ENCODE measurements at regions not wholly inside any gene's neighbourhood (a gene's known extent, or its start where the extent isn't known, plus 50 kb on each side); places are given as distances from the start of the nearest gene placed in this dataset.
"Not testable (repeated sequence)": the region's sequence is repeated elsewhere in the genome, so short reads cannot be mapped to it uniquely, and the experiment has no call there.

- no peak overlapping the region for H3K27ac Mint-ChIP-seq
- peaks cover 3% of the 10 kb centered on the region for H3K36me3 Mint-ChIP-seq (ENCODE audit: insufficient read depth)
- H3K4me1 Mint-ChIP-seq (ENCODE audit: low read depth), result no peaks in the 10 kb centered on the region
- peaks cover 24% of the 10 kb centered on the region for H3K9me3 Mint-ChIP-seq (ENCODE audit: low read depth)
- TF ChIP-seq, protein P1, sequence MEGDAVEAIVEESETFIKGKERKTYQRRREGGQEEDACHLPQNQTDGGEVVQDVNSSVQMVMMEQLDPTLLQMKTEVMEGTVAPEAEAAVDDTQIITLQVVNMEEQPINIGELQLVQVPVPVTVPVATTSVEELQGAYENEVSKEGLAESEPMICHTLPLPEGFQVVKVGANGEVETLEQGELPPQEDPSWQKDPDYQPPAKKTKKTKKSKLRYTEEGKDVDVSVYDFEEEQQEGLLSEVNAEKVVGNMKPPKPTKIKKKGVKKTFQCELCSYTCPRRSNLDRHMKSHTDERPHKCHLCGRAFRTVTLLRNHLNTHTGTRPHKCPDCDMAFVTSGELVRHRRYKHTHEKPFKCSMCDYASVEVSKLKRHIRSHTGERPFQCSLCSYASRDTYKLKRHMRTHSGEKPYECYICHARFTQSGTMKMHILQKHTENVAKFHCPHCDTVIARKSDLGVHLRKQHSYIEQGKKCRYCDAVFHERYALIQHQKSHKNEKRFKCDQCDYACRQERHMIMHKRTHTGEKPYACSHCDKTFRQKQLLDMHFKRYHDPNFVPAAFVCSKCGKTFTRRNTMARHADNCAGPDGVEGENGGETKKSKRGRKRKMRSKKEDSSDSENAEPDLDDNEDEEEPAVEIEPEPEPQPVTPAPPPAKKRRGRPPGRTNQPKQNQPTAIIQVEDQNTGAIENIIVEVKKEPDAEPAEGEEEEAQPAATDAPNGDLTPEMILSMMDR (IDR thresholded peaks at IDR 0.05; ENCODE audit: unreplicated experiment), result no peak
- DNase-seq (ENCODE audit: low spot score, unreplicated experiment), result no peak
- no peaks in the 10 kb centered on the region for H3K27me3 Mint-ChIP-seq
- H3K4me3 Mint-ChIP-seq (ENCODE audit: low read depth), result no peak overlapping the region
Observed at GRCh38 chr13:66237411-66238062, 992.6 kb downstream of the PCDH9 start.

DNA sequence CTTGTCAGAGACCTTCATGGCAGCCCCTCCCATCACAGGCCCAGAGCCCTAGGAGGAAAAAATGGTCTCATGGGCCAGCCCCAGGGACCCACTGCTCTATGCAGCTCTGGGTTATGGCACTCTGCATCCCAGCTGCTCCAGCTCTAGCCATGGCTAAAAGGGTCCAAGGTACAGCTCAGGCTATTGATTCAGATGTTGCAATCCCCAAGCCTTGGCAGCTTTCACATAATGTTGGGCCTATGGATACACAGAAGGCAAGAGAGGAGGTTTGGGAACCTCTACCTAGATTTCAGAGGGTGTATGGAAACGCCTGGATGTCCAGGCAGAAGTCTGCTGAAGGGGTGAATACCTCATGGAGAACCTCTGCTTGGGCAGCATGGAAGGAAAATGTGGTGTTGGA lies 996.0 kb downstream of the PCDH9 start:
- H3K4me1 Mint-ChIP-seq (ENCODE audit: low read depth), result no peaks in the 10 kb centered on the region
- H3K4me3 Mint-ChIP-seq (ENCODE audit: low read depth), result no peak overlapping the region
- H3K27me3 Mint-ChIP-seq, result no peaks in the 10 kb centered on the region
- no peak overlapping the region for H3K27ac Mint-ChIP-seq
- peaks cover 3% of the 10 kb centered on the region for H3K36me3 Mint-ChIP-seq (ENCODE audit: insufficient read depth)
- DNase-seq (ENCODE audit: low spot score, unreplicated experiment), result no peak
- TF ChIP-seq, protein P1 (IDR thresholded peaks at IDR 0.05; ENCODE audit: unreplicated experiment), result no peak
- H3K9me3 Mint-ChIP-seq (ENCODE audit: low read depth), result peaks cover 24% of the 10 kb centered on the region

DNA sequence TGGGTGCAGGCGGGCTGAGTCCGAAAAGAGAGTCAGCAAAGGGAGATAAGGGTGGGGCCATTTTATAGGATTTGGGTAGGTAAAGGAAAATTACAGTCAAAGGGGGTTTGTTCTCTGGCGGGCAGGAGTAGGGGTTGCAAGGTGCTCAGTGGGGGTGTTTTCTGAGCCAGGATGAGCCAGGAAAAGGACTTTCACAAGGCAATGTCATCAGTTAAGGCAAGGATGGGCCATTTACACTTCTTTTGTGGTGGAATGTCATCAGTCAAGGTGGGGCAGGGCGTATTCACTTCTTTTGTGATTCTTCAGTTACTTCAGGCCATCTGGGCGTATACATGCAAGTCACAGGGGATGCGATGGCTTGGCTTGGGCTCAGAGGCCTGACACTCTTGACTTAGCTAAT lies 998.2 kb downstream of the PCDH9 start:
- H3K9me3 Mint-ChIP-seq (ENCODE audit: low read depth), result peaks cover 24% of the 10 kb centered on the region
- DNase-seq (ENCODE audit: low spot score, unreplicated experiment); H3K27me3 Mint-ChIP-seq; H3K4me1 Mint-ChIP-seq (ENCODE audit: low read depth); H3K4me3 Mint-ChIP-seq (ENCODE audit: low read depth); H3K36me3 Mint-ChIP-seq (ENCODE audit: insufficient read depth); H3K27ac Mint-ChIP-seq: not testable (repeated sequence)

- Mint-ChIP-seq H3K9me3 (ENCODE audit: low read depth) (no peaks in the 10 kb centered on the region), H3K4me3 (ENCODE audit: low read depth) (no peak overlapping the region), H3K27me3 (no peaks in the 10 kb centered on the region), H3K4me1 (ENCODE audit: low read depth) (peaks cover 4% of the 10 kb centered on the region), H3K36me3 (ENCODE audit: insufficient read depth) (no peaks in the 10 kb centered on the region), H3K27ac (no peak overlapping the region)
- TF ChIP-seq, protein P1 (IDR thresholded peaks at IDR 0.05; ENCODE audit: unreplicated experiment), result no peak
- no peak for DNase-seq (ENCODE audit: low spot score, unreplicated experiment)
Observed at GRCh38 chr13:66225072-66225471, 1005.1 kb downstream of the PCDH9 start.

GRCh38 chr13:66224663-66225062 lies 1005.5 kb downstream of the PCDH9 start:
- Mint-ChIP-seq H3K9me3 (ENCODE audit: low read depth) (no peaks in the 10 kb centered on the region), H3K27ac (no peak overlapping the region), H3K4me1 (ENCODE audit: low read depth) (peaks cover 4% of the 10 kb centered on the region), H3K36me3 (ENCODE audit: insufficient read depth) (no peaks in the 10 kb centered on the region), H3K27me3 (no peaks in the 10 kb centered on the region), H3K4me3 (ENCODE audit: low read depth) (no peak overlapping the region)
- DNase-seq (ENCODE audit: low spot score, unreplicated experiment), result no peak
- TF ChIP-seq, protein P1 (IDR thresholded peaks at IDR 0.05; ENCODE audit: unreplicated experiment), result no peak

DNA sequence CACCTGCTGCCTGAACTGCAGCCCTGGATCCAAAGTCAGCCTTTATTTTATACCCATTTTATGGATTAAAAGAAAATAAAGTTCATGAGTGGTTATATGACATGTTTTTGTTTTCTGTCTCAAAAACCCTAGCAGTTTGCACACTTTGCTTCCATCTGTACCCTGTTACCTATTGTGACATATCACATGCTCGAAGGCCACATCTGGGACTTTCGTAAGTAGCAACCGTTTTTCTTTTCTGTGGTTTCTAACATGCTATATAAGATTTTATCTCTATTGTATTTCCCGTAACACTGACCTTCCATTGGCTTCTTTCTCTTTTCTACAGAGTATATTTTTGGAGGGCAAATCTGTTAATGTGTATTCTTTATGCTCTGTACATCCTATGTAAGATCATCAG lies 1007.2 kb downstream of the PCDH9 start:
- peaks cover 4% of the 10 kb centered on the region for H3K4me1 Mint-ChIP-seq (ENCODE audit: low read depth)

More for the DNA sequence above, 1007.2 kb downstream of the PCDH9 start:
- no peak overlapping the region for H3K27ac Mint-ChIP-seq
- no peak for DNase-seq (ENCODE audit: low spot score, unreplicated experiment)
- TF ChIP-seq, protein P1 (IDR thresholded peaks at IDR 0.05; ENCODE audit: unreplicated experiment), result no peak
- H3K9me3 Mint-ChIP-seq (ENCODE audit: low read depth), result no peaks in the 10 kb centered on the region
- no peak overlapping the region for H3K4me3 Mint-ChIP-seq (ENCODE audit: low read depth)
- H3K27me3 Mint-ChIP-seq, result no peaks in the 10 kb centered on the region
- H3K36me3 Mint-ChIP-seq (ENCODE audit: insufficient read depth), result no peaks in the 10 kb centered on the region
